Neutrophil (primary cell): ENCODE measurements at regions not wholly inside any gene's neighbourhood (a gene's known extent, or its start where the extent isn't known, plus 50 kb on each side); places are given as distances from the start of the nearest gene placed in this dataset.

ENCODE experiments used
- H3K27ac ChIP-seq: fragments of 200-600 bp; sonication (generic); 2 replicates; pipeline ENCODE4 v1.5.1; 2016; ENCODE audit warnings: mild to moderate bottlenecking, moderate library complexity
- H3K27me3 ChIP-seq: fragments of 200-600 bp; sonication (generic); 2 replicates; pipeline ENCODE4 v1.6.0; 2016; ENCODE audit warnings: mild to moderate bottlenecking
- H3K36me3 ChIP-seq: fragments of 200-600 bp; sonication (generic); 2 replicates; pipeline ENCODE4 v1.5.1; 2017
- H3K4me1 ChIP-seq, 2 experiments: fragments of 200-600 bp in 1 of 2; sonication (generic) in 1 of 2; 1 replicate in 1 of 2; 2 replicates in 1 of 2; pipeline versions ENCODE4 v1.5.1 to v1.6.1; 2013 to 2016; ENCODE audit warnings: low read depth in 1 of 2, low read length in 1 of 2, mild to moderate bottlenecking in 1 of 2, moderate library complexity in 1 of 2; ENCODE audit not compliant: control insufficient read depth in 1 of 2, insufficient read depth in 1 of 2
- H3K4me3 ChIP-seq, 2 experiments: fragments of 200-600 bp in 1 of 2; sonication (generic) in 1 of 2; 1 replicate in 1 of 2; 2 replicates in 1 of 2; pipeline ENCODE4 v1.5.1; 2013 to 2016; ENCODE audit warnings: low read depth in 1 of 2, low read length in 1 of 2, mild to moderate bottlenecking in 1 of 2, moderate library complexity in 1 of 2
- H3K9me3 ChIP-seq: fragments of 200-600 bp; sonication (generic); 2 replicates; pipeline ENCODE4 v1.5.1; 2016
- CTCF ChIP-seq: fragments of 200-600 bp; sonication (generic); IDR thresholded peaks from 2 replicates; pipeline ENCODE4 v1.5.1; 2016; ENCODE audit warnings: antibody characterized with exemption

GRCh38 chr2:70367722-70368323 is 66.0 kb upstream of the FAM136A start:
- Histone ChIP-seq H3K27me3 (no peaks in the 10 kb centered on the region), H3K4me1 (no peaks in the 10 kb centered on the region), H3K36me3 (no peaks in the 10 kb centered on the region), H3K9me3 (no peaks in the 10 kb centered on the region), H3K4me3 (no peak overlapping the region), H3K27ac (no peak overlapping the region)
- no peak for TF ChIP-seq CTCF

- Histone ChIP-seq H3K4me3 (no peak overlapping the region), H3K4me1 (no peaks in the 10 kb centered on the region), H3K9me3 (no peaks in the 10 kb centered on the region), H3K27me3 (peaks cover 17% of the 10 kb centered on the region), H3K27ac (no peak overlapping the region), H3K36me3 (no peaks in the 10 kb centered on the region)
- no peak for TF ChIP-seq CTCF
Observed at GRCh38 chr2:70362661-70363060, 60.8 kb upstream of the FAM136A start.

- Histone ChIP-seq H3K9me3 (no peaks in the 10 kb centered on the region), H3K27ac (no peak overlapping the region), H3K27me3 (peaks cover 36% of the 10 kb centered on the region), H3K4me3 (no peak overlapping the region), H3K36me3 (no peaks in the 10 kb centered on the region), H3K4me1 (no peaks in the 10 kb centered on the region)
- no peak for TF ChIP-seq CTCF
Observed at GRCh38 chr2:70360661-70361270, 58.9 kb upstream of the FAM136A start.

DNA sequence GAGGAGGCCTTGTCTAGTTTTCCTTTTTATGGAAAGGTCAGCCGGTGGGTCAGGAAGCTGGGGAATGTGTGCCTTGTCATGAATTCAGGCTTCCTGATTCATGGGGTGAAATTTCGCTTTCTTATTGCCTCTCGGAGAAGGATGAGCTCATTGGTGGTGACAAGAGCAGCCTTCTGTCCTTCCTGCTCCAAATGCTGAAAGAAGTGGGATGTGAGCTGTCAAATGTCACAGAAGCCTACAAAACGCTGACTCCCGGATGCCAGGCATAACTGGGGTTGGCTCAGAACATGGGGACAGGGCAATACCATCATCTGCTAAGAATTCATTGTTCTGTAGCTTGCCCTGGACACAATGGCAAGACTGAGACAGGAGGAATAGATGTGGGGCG is 55.8 kb upstream of the FAM136A start:
- Histone ChIP-seq H3K27me3 (peaks cover 53% of the 10 kb centered on the region), H3K4me1 (no peaks in the 10 kb centered on the region), H3K27ac (no peak overlapping the region), H3K4me3 (no peak overlapping the region), H3K9me3 (no peaks in the 10 kb centered on the region), H3K36me3 (no peaks in the 10 kb centered on the region)
- no peak for TF ChIP-seq CTCF

- H3K27ac ChIP-seq, result no peak overlapping the region
- H3K27me3 ChIP-seq, result peaks cover 57% of the 10 kb centered on the region
- no peaks in the 10 kb centered on the region for H3K4me1 ChIP-seq
- no peak overlapping the region for H3K4me3 ChIP-seq
- no peaks in the 10 kb centered on the region for H3K9me3 ChIP-seq
- H3K36me3 ChIP-seq, result no peaks in the 10 kb centered on the region
- TF ChIP-seq CTCF, result no peak
Observed at GRCh38 chr2:70356941-70357683, 55.2 kb upstream of the FAM136A start.
